ENCODE measurements at regions not wholly inside any gene's neighbourhood (a gene's known extent, or its start where the extent isn't known, plus 50 kb on each side); places are given as distances from the start of the nearest gene placed in this dataset.

- BruUV-seq (replicated peaks), result no TSS peak
- intact Hi-C loops (cut with micrococcal nuclease), result loop anchor here (1.0 kb wide), 1 partner anchor 57 kb away; the partner anchor contains the start of gene RNF152
- ChIA-PET CTCF (interaction anchor here (1.2 to 2.2 kb wide), 2 partner anchors 10 to 20 kb away, joined by 3 to 6 read pairs; no protein-coding TSS in a partner anchor), POLR2A (interaction anchor here (0.7 to 2.9 kb wide), 6 partner anchors 8 to 128 kb away, joined by 3 to 14 read pairs (median 7); partner anchors contain the start of gene RNF152)
- Mint-ChIP-seq H3K27me3 (ENCODE audit: insufficient read depth, unreplicated experiment) (no peaks in the 10 kb centered on the region), H3K36me3 (ENCODE audit: insufficient read depth, unreplicated experiment) (peaks cover 6% of the 10 kb centered on the region), H3K4me3 (ENCODE audit: unreplicated experiment) (peak overlapping the region; percentile 70), H3K9me3 (ENCODE audit: unreplicated experiment) (no peaks in the 10 kb centered on the region), H3K27ac (ENCODE audit: low read depth, unreplicated experiment) (peak overlapping the region; percentile 73), H3K4me1 (ENCODE audit: insufficient read depth, unreplicated experiment) (peaks cover 35% of the 10 kb centered on the region)
- DNase-seq (ENCODE audit: unreplicated experiment), result peak; percentile 94
- no peak for TF ChIP-seq CTCF (IDR thresholded peaks at IDR 0.05; ENCODE audit: unreplicated experiment)
Measured at GRCh38 chr18:61949946-61950345, 57.1 kb upstream of the RNF152 start.

GRCh38 chr18:61948846-61949438 is 56.1 kb upstream of the RNF152 start:
- Mint-ChIP-seq H3K9me3 (ENCODE audit: unreplicated experiment) (no peaks in the 10 kb centered on the region), H3K36me3 (ENCODE audit: insufficient read depth, unreplicated experiment) (peaks cover 6% of the 10 kb centered on the region), H3K4me1 (ENCODE audit: insufficient read depth, unreplicated experiment) (peaks cover 35% of the 10 kb centered on the region), H3K27ac (ENCODE audit: low read depth, unreplicated experiment) (no peak overlapping the region), H3K4me3 (ENCODE audit: unreplicated experiment) (no peak overlapping the region), H3K27me3 (ENCODE audit: insufficient read depth, unreplicated experiment) (no peaks in the 10 kb centered on the region)
- ChIA-PET CTCF (interaction anchor here (0.8 to 2.2 kb wide), 4 partner anchors 9 to 52 kb away, joined by 3 to 6 read pairs (median 4); no protein-coding TSS in a partner anchor), POLR2A (interaction anchor here (0.5 to 2.2 kb wide), 5 partner anchors 27 to 370 kb away, joined by 3 to 14 read pairs (median 7); partner anchors contain the start of gene RNF152)
- intact Hi-C loops (cut with micrococcal nuclease), result no loop called here
- no TSS peak for BruUV-seq (replicated peaks)
- TF ChIP-seq CTCF (IDR thresholded peaks at IDR 0.05; ENCODE audit: unreplicated experiment), result no peak
- no peak for DNase-seq (ENCODE audit: unreplicated experiment)

GRCh38 chr18:61948281-61948741 is 55.5 kb upstream of the RNF152 start:
- no peak overlapping the region for H3K27ac Mint-ChIP-seq (ENCODE audit: low read depth, unreplicated experiment)
- H3K4me1 Mint-ChIP-seq (ENCODE audit: insufficient read depth, unreplicated experiment), result peaks cover 33% of the 10 kb centered on the region
- TF ChIP-seq CTCF (IDR thresholded peaks at IDR 0.05; ENCODE audit: unreplicated experiment), result no peak
- H3K4me3 Mint-ChIP-seq (ENCODE audit: unreplicated experiment), result no peak overlapping the region
- ChIA-PET POLR2A (interaction anchor here (0.5 to 1.1 kb wide), 5 partner anchors 19 to 799 kb away, joined by 3 to 7 read pairs (median 3); no protein-coding TSS in a partner anchor), CTCF (interaction anchor here (0.8 to 2.2 kb wide), 3 partner anchors 8 to 51 kb away, joined by 3 to 6 read pairs (median 4); no protein-coding TSS in a partner anchor)
- no peaks in the 10 kb centered on the region for H3K27me3 Mint-ChIP-seq (ENCODE audit: insufficient read depth, unreplicated experiment)
- peaks cover 6% of the 10 kb centered on the region for H3K36me3 Mint-ChIP-seq (ENCODE audit: insufficient read depth, unreplicated experiment)
- no peaks in the 10 kb centered on the region for H3K9me3 Mint-ChIP-seq (ENCODE audit: unreplicated experiment)
- no TSS peak for BruUV-seq (replicated peaks)
- DNase-seq (ENCODE audit: unreplicated experiment), result no peak
- intact Hi-C loops (cut with micrococcal nuclease), result no loop called here

- H3K27ac Mint-ChIP-seq (ENCODE audit: low read depth, unreplicated experiment), result no peak overlapping the region
- POLR2A ChIA-PET, result no interaction called here
- BruUV-seq (replicated peaks), result no TSS peak
- H3K27me3 Mint-ChIP-seq (ENCODE audit: insufficient read depth, unreplicated experiment), result no peaks in the 10 kb centered on the region
- CTCF ChIA-PET, result no interaction called here
- TF ChIP-seq CTCF (IDR thresholded peaks at IDR 0.05; ENCODE audit: unreplicated experiment), result no peak
- H3K9me3 Mint-ChIP-seq (ENCODE audit: unreplicated experiment), result no peaks in the 10 kb centered on the region
- no peak for DNase-seq (ENCODE audit: unreplicated experiment)
- intact Hi-C loops (cut with micrococcal nuclease), result no loop called here
- H3K4me1 Mint-ChIP-seq (ENCODE audit: insufficient read depth, unreplicated experiment), result peaks cover 20% of the 10 kb centered on the region
- H3K36me3 Mint-ChIP-seq (ENCODE audit: insufficient read depth, unreplicated experiment), result peaks cover 6% of the 10 kb centered on the region
- no peak overlapping the region for H3K4me3 Mint-ChIP-seq (ENCODE audit: unreplicated experiment)
Measured at GRCh38 chr18:61946449-61946848, 53.6 kb upstream of the RNF152 start.

Measured in MCF 10A (cell line).